ENCODE measurements at regions not wholly inside any gene's neighbourhood (a gene's known extent, or its start where the extent isn't known, plus 50 kb on each side); places are given as distances from the start of the nearest gene placed in this dataset.

GRCh38 chr21:26293141-26293946, 122.8 kb upstream of the APP start:
- TF ChIP-seq POLR2AphosphoS5 (IDR thresholded peaks at IDR 0.05) = no peak
- intact Hi-C loops (cut with DNase I; ENCODE audit: low total_unique reads) = no loop called here
- H3K27ac ChIP-seq = no peak overlapping the region

DNA sequence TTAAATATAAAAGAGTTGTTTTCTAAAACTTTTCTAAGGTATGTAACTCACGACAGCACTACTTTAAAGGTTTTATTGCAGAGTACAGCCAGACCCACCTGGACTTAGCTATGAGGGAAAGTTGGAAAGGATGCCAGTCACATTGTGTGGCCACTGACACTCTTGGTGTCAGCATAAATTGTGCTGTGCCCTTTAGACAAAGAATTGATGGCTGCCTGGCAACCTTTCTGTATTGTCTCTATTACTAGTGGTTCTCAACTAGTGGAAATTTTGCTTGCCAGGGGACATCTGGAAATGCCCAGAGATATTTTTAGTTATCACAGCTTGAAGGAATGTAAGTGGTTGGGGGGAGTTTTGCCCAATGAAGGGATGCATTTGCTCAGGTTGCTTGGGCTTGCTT, 117.5 kb upstream of the APP start:
- H3K4me1 ChIP-seq = no peaks in the 10 kb centered on the region
- H3K36me3 ChIP-seq = no peaks in the 10 kb centered on the region
- no peak overlapping the region for H3K4me3 ChIP-seq
- TF ChIP-seq POLR2A (IDR thresholded peaks at IDR 0.05) (no peak), CTCF (IDR thresholded peaks at IDR 0.05) (no peak), POLR2AphosphoS5 (IDR thresholded peaks at IDR 0.05) (no peak)
- H3K27me3 ChIP-seq = no peaks in the 10 kb centered on the region
- intact Hi-C loops (cut with DNase I; ENCODE audit: low total_unique reads) = no loop called here
- H3K27ac ChIP-seq = no peak overlapping the region
- DNase-seq (ENCODE audit: low spot score in 2 of 2) = no peak
- H3K9me3 ChIP-seq = no peaks in the 10 kb centered on the region

More at GRCh38 chr21:26293141-26293946, 122.8 kb upstream of the APP start:
- Histone ChIP-seq H3K27me3 (no peaks in the 10 kb centered on the region), H3K36me3 (no peaks in the 10 kb centered on the region), H3K4me1 (no peaks in the 10 kb centered on the region), H3K9me3 (peaks cover 7% of the 10 kb centered on the region in 2 donors), H3K4me3 (no peak overlapping the region)
- DNase-seq (ENCODE audit: low spot score in 2 of 2) = no peak

DNA sequence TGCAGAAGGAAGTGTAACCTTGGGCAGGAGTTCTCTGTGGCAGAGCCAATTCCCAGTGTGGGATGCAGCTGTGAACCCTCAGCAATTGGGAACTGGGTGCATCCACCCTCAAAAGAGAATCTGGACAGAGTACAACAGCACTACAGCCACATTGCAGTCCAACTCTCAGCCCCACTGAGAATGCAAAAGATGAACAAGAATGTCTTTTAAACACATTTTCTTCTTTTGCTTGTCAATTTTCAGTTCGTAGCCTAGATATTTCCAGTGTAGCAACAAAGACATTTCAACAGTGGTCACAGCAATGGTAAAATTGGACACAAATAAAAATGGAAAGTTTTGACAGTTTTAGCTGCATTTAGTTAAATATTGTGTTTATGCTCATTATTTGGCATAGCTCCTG, 114.0 kb upstream of the APP start:
- no peak for DNase-seq (ENCODE audit: low spot score in 2 of 2)
- no peaks in the 10 kb centered on the region for H3K36me3 ChIP-seq
- intact Hi-C loops (cut with DNase I; ENCODE audit: low total_unique reads) = no loop called here
- no peaks in the 10 kb centered on the region for H3K9me3 ChIP-seq
- no peak overlapping the region for H3K4me3 ChIP-seq
- no peaks in the 10 kb centered on the region for H3K4me1 ChIP-seq
- no peak overlapping the region for H3K27ac ChIP-seq
- no peak for TF ChIP-seq POLR2AphosphoS5 (IDR thresholded peaks at IDR 0.05)
- TF ChIP-seq CTCF (IDR thresholded peaks at IDR 0.05) = no peak
- TF ChIP-seq POLR2A (IDR thresholded peaks at IDR 0.05) = no peak
- H3K27me3 ChIP-seq = no peaks in the 10 kb centered on the region

- Histone ChIP-seq H3K36me3 (no peaks in the 10 kb centered on the region), H3K27me3 (no peaks in the 10 kb centered on the region), H3K9me3 (no peaks in the 10 kb centered on the region), H3K4me1 (no peaks in the 10 kb centered on the region), H3K4me3 (no peak overlapping the region), H3K27ac (no peak overlapping the region)
- intact Hi-C loops (cut with DNase I; ENCODE audit: low total_unique reads) = no loop called here
- TF ChIP-seq POLR2AphosphoS5 (IDR thresholded peaks at IDR 0.05) = no peak
- TF ChIP-seq CTCF (IDR thresholded peaks at IDR 0.05) = no peak
- TF ChIP-seq POLR2A (IDR thresholded peaks at IDR 0.05) = no peak
- no peak for DNase-seq (ENCODE audit: low spot score in 2 of 2)
These were observed 111.5 kb upstream of the APP start for GRCh38 chr21:26282058-26282457.

- no peak for DNase-seq (ENCODE audit: low spot score in 2 of 2)
- intact Hi-C loops (cut with DNase I; ENCODE audit: low total_unique reads) = no loop called here
- no peaks in the 10 kb centered on the region for H3K4me1 ChIP-seq
- no peaks in the 10 kb centered on the region for H3K36me3 ChIP-seq
- no peak for TF ChIP-seq CTCF (IDR thresholded peaks at IDR 0.05)
- TF ChIP-seq POLR2A (IDR thresholded peaks at IDR 0.05) = no peak
- TF ChIP-seq POLR2AphosphoS5 (IDR thresholded peaks at IDR 0.05) = no peak
- H3K9me3 ChIP-seq = no peaks in the 10 kb centered on the region
- H3K27me3 ChIP-seq = no peaks in the 10 kb centered on the region
- H3K4me3 ChIP-seq = no peak overlapping the region
- no peak overlapping the region for H3K27ac ChIP-seq
These were observed 110.9 kb upstream of the APP start for GRCh38 chr21:26281506-26281905.

All from breast epithelium (tissue), 4 donors.